Adrenal gland (tissue), 9 donors: ENCODE measurements at regions not wholly inside any gene's neighbourhood (a gene's known extent, or its start where the extent isn't known, plus 50 kb on each side); places are given as distances from the start of the nearest gene placed in this dataset.

Source experiments
- DNase-seq, 7 donors: peaks; one replicate each; pipeline ENCODE4 v3.0.0-alpha.2; 2019 to 2020
- H3K27ac ChIP-seq, 5 donors: fragments of 200-600 bp; sonication (generic) in 4 of 5; 1 replicate in 3 of 5; 2 replicates in 2 of 5; pipeline versions ENCODE4 v1.5.1 to v1.8.0; 2016 to 2020; ENCODE audit warnings: mild to moderate bottlenecking in 1 of 5
- H3K27me3 ChIP-seq: fragments of 200-600 bp; 2 replicates; pipeline ENCODE4 v1.8.0; 2021
- H3K36me3 ChIP-seq, 2 donors: fragments of 200-600 bp; replicated peaks in 1 of 2; 1 replicate in 1 of 2; 2 replicates in 1 of 2; pipeline versions ENCODE4 v1.5.1 to v1.8.0; 2018 to 2022
- H3K4me1 ChIP-seq, 2 donors: fragments of 200-600 bp; replicated peaks in 1 of 2; 1 replicate in 1 of 2; 2 replicates in 1 of 2; pipeline versions ENCODE4 v1.5.1 to v1.8.0; 2018 to 2021
- H3K4me3 ChIP-seq, 4 donors: fragments of 200-600 bp; sonication (generic) in 3 of 4; one replicate each; pipeline ENCODE4 v1.5.1; 2016 to 2018
- H3K9me3 ChIP-seq, 3 donors: fragments of 200-600 bp; sonication (generic) in 1 of 3; replicated peaks in 1 of 3; 1 replicate in 2 of 3; 2 replicates in 1 of 3; pipeline versions ENCODE4 v1.5.1 to v1.8.0; 2016 to 2021
- CTCF ChIP-seq, 6 experiments: fragments of 450-650 bp in 4 of 6; fragments of 200-600 bp in 2 of 6; sonication (generic) in 1 of 6; IDR thresholded peaks; 1 replicate in 5 of 6; 2 replicates in 1 of 6; pipeline versions ENCODE4 v1.5.1 to v1.8.0; 2016 to 2021; ENCODE audit warnings: antibody characterized with exemption in 6 of 6, mild to moderate bottlenecking in 2 of 6, moderate library complexity in 1 of 6
- POLR2A ChIP-seq, 2 donors: fragments of 450-650 bp; IDR thresholded peaks; one replicate each; pipeline ENCODE4 v1.6.1; 2017; ENCODE audit warnings: antibody characterized with exemption in 2 of 2, mild to moderate bottlenecking in 2 of 2, moderate library complexity in 1 of 2
- WGBS, 4 donors: extraction: QIAGEN DNeasy Blood & Tissue Kit in 2 of 4; methylation state at CpG; one replicate each; pipeline versions ENCODE4 v1.1.5 to v1.1.7; 2013 to 2017; 5-methylcytosine and 5-hydroxymethylcytosine counted together
- intact Hi-C, 2 donors: fragments of 100-400 bp; cut with DNase I; formaldehyde crosslinking; loops; one replicate each; pipeline versions ENCODE4 v1.14.1 to v1.15.0; 2022 to 2023
- donor health status: healthy with polysubstance abuse.
- donor health status: Bipolar disorder and iron deficiency.
- donor health status: DM: yes; HTN: yes; CAD: no.
- donor health status: DM: no; HTN: no; CAD: no.
- donor health status: DM: no; HTN: no; CAD: no.

- no peak for TF ChIP-seq POLR2A (IDR thresholded peaks at IDR 0.05)
- no peak for TF ChIP-seq CTCF (IDR thresholded peaks at IDR 0.05)
- intact Hi-C loops: no loop called here
- no peak for DNase-seq
- no peak overlapping the region for H3K27ac ChIP-seq
- no peaks in the 10 kb centered on the region for H3K9me3 ChIP-seq
- no peaks in the 10 kb centered on the region for H3K36me3 ChIP-seq
- no peaks in the 10 kb centered on the region for H3K4me1 ChIP-seq
- H3K27me3 ChIP-seq: no peaks in the 10 kb centered on the region
- H3K4me3 ChIP-seq: no peak overlapping the region
- WGBS, 4 donors: 58 to 78% (median 73%) methylated on average over 6 of the region's 6 CpGs
Observed at GRCh38 chr20:12875510-12875909, 133.3 kb upstream of the SPTLC3 start.

DNA sequence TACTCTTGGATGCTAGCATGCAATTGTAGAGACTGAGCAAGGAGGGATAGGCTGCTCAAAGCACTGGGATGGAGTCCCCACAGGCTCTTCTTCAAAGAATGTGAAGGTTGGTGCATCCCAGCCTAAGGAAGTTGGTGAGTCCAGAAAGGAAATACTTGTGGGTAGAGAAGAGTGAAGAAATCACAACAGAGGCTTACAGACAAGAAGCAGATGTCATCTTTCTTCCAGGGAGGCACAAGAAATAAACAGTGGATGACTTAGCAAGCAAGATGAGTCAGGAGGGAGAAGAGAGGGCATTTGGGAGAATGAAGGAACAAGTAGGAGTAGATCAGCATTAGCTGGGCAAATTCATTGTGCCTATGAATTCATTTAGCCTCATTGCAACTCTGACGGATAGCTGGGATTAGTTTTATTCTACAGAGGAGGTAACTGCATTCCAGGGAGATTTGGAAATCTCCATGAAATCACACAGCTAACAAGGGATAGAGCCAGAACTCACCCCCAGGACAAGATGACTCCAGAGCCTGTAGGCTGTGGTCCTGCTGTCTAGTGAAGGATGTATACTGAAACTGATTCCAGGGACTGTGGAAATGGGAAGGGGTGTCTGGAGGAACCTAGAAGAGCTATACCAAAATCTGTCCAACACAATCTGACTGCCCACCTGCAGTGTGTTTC is 125.8 kb upstream of the SPTLC3 start:
- intact Hi-C loops: no loop called here
- DNase-seq: no peak
- 70 to 83% (median 74%) methylated on average over 1 of the region's 1 CpG for WGBS, 4 donors
- Histone ChIP-seq H3K9me3 (no peaks in the 10 kb centered on the region), H3K4me1 (no peaks in the 10 kb centered on the region), H3K27ac (no peak overlapping the region), H3K27me3 (no peaks in the 10 kb centered on the region), H3K4me3 (no peak overlapping the region), H3K36me3 (no peaks in the 10 kb centered on the region)
- TF ChIP-seq POLR2A (IDR thresholded peaks at IDR 0.05) (no peak), CTCF (IDR thresholded peaks at IDR 0.05) (no peak)

GRCh38 chr20:12883507-12883885 is 125.3 kb upstream of the SPTLC3 start:
- intact Hi-C loops: no loop called here
- H3K27me3 ChIP-seq: no peaks in the 10 kb centered on the region
- H3K27ac ChIP-seq: no peak overlapping the region
- no peaks in the 10 kb centered on the region for H3K4me1 ChIP-seq
- no peak for TF ChIP-seq CTCF (IDR thresholded peaks at IDR 0.05)
- no peak for TF ChIP-seq POLR2A (IDR thresholded peaks at IDR 0.05)
- no peak overlapping the region for H3K4me3 ChIP-seq
- no peaks in the 10 kb centered on the region for H3K36me3 ChIP-seq
- no peak for DNase-seq
- H3K9me3 ChIP-seq: no peaks in the 10 kb centered on the region

DNA sequence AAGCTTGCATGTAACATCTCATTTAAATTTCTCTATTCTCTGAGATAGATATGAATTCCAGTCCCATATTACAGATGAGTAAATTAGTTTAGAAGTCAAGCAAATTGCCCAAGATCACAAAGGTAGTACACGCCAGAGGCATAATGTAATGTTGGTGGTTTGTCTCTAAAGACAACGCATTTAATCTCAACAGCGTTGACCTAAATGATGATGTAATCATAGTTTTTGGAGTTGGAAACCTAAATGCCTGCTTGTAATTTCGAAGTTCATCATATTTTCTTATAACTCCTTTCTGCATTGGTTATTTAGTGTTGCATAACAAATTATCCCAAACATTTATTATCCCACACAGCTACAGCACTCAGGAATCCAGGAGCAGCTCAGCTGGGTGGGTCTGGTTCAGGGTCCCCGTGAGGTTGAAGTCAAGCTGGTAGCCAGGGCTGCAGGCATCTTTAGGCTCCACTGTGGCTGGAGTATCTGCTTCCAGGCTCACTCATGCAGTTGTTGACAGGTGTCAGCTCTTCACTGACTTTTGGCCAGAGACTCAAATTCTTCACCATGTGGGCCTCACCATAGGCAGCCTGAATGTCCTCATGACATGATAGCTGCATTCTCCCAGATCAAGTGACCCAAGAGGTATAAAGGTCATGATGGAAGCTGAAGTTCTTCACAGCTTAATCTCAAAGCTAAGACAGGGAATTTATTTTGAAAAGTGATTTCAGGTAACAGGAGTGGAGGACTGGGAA is 122.0 kb upstream of the SPTLC3 start:
- no peak overlapping the region for H3K4me3 ChIP-seq
- TF ChIP-seq CTCF (IDR thresholded peaks at IDR 0.05) (no peak), POLR2A (IDR thresholded peaks at IDR 0.05) (no peak)
- no peaks in the 10 kb centered on the region for H3K4me1 ChIP-seq
- DNase-seq: no peak
- H3K36me3 ChIP-seq: no peaks in the 10 kb centered on the region
- intact Hi-C loops: no loop called here
- no peaks in the 10 kb centered on the region for H3K9me3 ChIP-seq
- WGBS, 4 donors: 69 to 80% (median 73%) methylated on average over 5 of the region's 5 CpGs
- no peak overlapping the region for H3K27ac ChIP-seq
- H3K27me3 ChIP-seq: no peaks in the 10 kb centered on the region
